GM18867 (cell line): ENCODE measurements at regions not wholly inside any gene's neighbourhood (a gene's known extent, or its start where the extent isn't known, plus 50 kb on each side); places are given as distances from the start of the nearest gene placed in this dataset.

Experiments
- ATAC-seq: cut with Tn5 transposase; IDR thresholded peaks from one replicate; pipeline ENCODE4 v1.9.1; 2021; ENCODE audit warnings: mild to moderate bottlenecking, moderate library complexity; ENCODE audit not compliant: unreplicated experiment

DNA sequence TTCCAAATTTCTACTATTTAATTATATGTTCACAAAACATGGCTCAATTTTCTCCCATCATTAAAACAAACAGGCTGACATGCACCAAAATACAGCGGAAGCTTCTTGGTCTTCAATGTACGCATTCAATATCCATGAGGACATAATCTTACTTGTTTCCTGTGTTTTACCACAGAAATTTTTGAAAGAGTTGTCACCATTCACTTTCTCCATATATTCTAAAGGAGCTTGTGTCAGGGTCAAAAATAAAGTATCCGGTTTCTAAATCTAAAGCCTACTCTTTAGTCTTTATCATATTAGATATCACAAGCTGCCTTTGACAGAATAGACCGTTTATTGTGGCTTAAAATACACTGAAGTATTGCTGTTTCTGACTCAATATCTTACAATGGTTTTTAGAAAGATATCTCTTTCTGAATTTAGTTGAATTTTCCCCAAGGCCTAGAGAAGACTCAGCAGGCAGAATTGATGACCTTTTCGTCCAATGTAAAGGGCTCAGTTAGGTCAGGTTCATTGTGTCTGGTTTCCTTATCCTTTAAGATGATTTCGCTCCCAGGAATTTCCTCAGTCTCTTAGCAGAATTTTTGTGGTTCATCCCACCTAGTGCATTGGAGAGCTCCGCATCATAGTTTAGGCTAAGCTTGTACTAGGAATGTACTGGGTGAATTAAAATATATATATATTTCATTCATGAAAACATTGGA lies 717.2 kb downstream of the NCAM2 start:
- ATAC-seq = no peak

DNA sequence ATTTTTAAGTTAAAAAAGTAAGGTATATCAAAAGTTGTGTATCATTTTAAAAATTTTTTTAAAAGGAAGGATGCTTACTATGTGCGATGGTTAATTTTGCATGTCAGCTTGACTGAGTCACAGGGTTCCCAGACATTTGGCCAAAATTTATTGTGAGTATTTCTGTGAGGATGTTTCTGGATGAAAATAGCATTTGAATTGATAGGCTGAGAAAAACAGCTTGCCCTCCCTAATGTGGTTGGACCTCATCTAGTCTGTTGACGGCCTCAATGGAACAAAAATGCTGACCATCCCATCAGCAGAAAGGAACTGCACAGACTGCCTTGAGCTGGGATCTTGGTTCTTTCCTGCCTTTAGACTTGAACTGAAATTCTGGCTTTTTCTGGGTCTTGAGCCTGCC lies 724.5 kb downstream of the NCAM2 start:
- no peak for ATAC-seq

- no peak for ATAC-seq
Observed at GRCh38 chr21:21730512-21730911, 732.3 kb downstream of the NCAM2 start.

GRCh38 chr21:21731626-21732025 lies 733.4 kb downstream of the NCAM2 start:
- ATAC-seq = no peak

DNA sequence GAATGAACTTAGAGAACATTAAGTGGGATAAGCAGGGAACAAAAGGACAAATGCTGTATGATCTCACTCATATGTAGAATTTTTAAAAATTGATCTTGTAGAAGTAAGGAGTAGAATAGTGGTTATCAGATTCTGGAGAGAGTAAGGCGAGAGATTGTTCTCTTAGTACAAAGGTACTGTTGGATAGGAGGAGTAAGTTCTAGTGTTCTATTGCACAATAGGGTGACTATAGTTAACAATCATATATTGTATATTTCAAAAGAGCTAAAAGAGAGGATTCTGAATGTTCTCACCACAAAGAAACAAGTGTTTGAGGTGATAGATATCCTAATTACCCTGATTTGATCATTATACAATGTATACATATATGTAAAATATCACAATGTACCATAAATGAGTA lies 735.9 kb downstream of the NCAM2 start:
- no peak for ATAC-seq

- no peak for ATAC-seq
Observed at GRCh38 chr21:21737186-21737585, 739.0 kb downstream of the NCAM2 start.

DNA sequence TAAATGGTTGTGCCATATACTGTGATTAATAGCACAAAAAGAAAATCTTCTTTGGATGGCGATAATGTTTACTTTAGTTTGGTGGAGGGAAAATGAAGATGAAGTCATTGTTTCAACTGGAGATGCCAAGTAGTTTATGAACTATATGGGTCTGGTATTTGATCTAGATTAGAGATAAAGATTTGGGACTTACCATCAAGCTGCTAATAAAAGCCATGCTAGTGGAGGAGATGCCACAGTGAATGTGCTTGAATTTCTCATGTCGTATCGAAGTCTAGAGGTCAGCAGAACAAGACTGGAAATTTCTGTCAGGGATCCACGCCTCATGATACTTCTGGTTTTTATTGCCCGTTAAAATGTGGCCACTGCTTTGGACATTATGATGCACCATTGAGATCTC lies 742.0 kb downstream of the NCAM2 start:
- no peak for ATAC-seq

- ATAC-seq = no peak
Observed at GRCh38 chr21:21750124-21750825, 752.1 kb downstream of the NCAM2 start.

- no peak for ATAC-seq
Observed at GRCh38 chr21:21751286-21751685, 753.1 kb downstream of the NCAM2 start.

DNA sequence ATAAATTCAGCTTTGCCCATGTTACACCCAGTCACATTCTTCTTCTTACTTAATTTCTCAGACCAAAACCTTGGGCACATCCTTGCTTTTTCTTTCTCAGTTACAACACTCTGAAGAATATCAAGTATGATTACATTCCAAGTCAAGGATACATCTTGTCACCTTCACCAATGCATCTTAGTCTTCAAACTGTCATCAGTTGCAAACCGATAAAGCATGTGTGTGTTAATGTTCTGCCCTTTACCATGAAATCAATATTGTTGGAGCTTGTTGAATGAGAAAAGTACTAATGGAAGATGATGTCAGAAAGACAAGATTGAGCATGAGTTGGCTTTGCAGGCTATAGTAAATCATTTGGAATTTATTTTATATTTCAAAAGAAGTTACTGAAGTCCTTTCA lies 764.6 kb downstream of the NCAM2 start:
- no peak for ATAC-seq

DNA sequence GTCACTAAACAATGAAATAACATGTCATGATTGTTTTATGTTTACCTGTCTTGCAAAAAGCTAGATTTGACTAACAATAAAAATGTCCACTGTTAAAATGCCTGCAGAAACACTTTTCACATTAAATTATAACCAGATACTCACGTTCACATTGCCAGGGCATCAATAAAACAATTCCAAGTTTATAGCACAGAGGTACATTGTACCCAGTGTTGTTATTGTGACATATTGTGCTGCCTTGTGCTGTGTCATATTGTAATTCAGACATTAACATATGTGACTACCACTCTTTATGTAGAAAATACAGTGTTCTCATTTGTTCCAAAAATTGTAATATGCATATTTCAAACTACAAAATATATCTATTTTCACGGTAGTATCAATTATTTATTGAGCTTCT lies 766.1 kb downstream of the NCAM2 start:
- no peak for ATAC-seq

- ATAC-seq = no peak
Observed at GRCh38 chr21:21767276-21767675, 769.1 kb downstream of the NCAM2 start.

- no peak for ATAC-seq
Observed at GRCh38 chr21:21788591-21788990, 790.4 kb downstream of the NCAM2 start.

DNA sequence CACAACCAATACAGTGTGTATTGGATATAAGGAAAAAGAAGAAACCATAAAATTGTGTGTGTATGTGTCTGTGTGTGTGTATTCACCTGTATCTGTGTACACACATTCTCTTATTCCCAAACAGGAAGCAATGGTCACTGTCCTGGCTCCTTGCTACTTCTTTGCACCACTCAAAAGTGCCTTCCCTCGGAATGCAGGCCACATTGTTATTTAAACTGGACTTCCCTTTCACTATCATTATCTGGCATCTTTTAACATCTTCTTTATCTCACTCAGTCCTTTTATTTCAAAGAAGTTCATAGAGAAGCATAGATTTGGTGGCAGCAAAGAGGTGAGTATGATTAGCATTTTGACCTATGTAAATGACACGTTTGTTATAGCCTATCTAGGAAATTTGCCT lies 803.7 kb downstream of the NCAM2 start:
- ATAC-seq = no peak

- ATAC-seq = no peak
Observed at GRCh38 chr21:21806711-21807597, 808.7 kb downstream of the NCAM2 start.

DNA sequence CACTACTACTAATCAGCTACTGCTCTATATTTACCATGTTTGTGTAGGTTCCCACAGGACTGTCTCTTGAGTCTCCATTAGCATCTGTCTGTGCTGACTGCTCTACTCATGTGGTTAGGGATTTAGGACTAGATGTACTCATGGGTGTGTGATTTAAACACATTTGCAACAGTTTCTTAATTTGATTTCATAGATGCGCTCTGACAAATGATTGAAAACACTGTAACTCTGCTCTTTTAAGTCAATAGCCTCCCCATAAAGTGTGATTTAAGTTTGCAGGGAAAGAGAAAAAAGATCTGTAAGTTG lies 809.3 kb downstream of the NCAM2 start:
- ATAC-seq = no peak

DNA sequence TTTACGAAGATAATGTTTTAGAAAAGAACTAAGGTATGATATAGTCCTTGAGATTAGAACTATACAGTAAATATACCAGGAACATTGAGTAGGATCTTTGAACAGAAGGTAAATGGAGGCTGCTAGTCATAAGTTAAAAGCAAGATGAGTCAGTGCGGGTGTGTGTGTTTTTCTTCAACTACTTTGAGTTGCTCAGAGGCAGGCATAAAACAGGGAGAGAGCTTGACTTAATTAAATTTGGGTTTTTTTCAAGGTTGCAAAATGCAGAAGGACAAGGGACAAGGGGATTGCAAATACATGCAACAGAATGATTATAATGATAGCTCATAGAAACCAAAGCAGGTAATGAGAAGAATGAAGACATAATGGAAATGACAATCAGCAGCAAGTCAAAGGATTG lies 815.1 kb downstream of the NCAM2 start:
- ATAC-seq = no peak

- ATAC-seq = no peak
Observed at GRCh38 chr21:21813934-21814333, 815.7 kb downstream of the NCAM2 start.

DNA sequence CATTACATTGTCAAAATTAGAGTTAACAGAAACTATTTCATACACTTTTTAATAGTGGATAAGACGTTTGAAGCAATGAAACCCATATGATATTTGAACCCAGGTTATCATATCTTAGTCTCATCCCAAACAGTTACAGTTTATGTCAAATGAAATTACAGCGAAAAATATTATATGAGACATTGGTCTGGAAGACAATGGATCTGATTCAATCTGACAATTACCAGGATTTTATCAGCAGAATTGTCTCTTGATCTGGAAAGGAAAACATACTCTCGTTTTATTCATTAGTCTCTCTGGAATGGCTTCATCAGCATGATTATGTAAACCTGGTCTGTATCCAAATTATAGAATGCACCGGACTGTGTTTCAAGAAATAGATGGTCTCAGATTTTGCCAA lies 818.6 kb downstream of the NCAM2 start:
- ATAC-seq = no peak

DNA sequence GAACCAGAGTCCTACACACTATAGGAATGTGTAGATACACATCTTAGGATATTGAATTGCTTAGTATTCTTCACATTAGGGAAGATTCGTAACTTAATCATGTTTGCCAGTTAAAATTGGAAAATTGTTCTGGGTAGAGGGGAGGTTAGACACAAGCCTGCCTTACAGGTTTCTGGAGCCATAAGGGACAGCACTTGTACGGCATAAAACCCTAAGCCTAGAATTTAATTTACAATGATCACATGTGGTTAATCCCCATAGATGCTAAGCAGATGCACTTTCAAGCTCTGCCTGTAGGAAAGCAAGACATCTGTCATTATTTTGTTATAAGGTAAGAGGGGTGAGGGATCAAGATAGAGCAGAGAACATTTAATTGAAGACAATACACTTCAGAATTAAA lies 820.7 kb downstream of the NCAM2 start:
- ATAC-seq = no peak

DNA sequence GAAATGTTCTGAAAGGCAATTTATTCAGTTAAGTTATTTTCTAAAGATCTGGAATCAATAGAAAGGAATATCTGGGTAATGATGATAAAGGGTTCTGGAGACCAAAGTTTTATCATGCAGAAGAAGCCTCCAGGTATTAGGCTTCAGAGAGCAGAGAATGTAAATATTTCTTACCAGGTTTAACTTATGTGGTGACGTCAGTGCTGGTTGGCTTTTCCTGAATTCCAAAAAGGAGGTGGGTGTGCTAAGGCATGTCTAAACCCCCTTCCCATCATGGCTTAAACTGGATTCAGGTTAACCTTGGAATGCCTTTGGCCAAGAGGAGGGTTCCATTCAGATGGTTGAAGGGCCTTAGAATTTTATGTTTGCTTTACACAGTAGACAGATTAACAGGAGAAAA lies 829.9 kb downstream of the NCAM2 start:
- ATAC-seq = no peak

DNA sequence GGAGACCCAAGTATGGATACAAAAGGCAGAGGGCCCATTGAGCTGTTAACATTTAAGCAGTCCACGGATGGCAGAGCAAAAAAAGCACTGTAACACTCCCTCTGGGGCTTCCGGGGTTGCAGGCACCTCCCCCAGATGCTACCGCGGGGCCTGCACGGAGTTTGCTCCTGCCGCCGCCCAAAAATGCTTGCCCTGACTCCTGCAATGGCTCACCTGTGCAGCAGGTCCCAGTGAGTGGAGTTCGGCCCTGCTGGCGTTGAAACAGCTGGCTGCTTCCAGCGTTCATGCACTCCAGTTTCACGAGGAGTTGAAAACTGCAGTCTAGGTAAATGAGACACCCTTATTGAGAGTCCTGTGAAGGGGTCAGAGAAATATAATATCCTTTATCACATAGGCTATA lies 832.8 kb downstream of the NCAM2 start:
- no peak for ATAC-seq
